Mucosa of descending colon (tissue), 3 donors: ENCODE measurements at regions not wholly inside any gene's neighbourhood (a gene's known extent, or its start where the extent isn't known, plus 50 kb on each side); places are given as distances from the start of the nearest gene placed in this dataset.

Experiments used
- ATAC-seq: fragments of 200-7000 bp; cut with Tn5 transposase; one replicate; pipeline ENCODE4 v1.9.1; 2020; ENCODE audit warnings: mild to moderate bottlenecking, moderate library complexity
- DNase-seq, 3 donors: peaks; one replicate each; pipeline ENCODE4 v3.0.0-alpha.2; 2020
- H3K36me3 ChIP-seq: fragments of 200-600 bp; one replicate; pipeline ENCODE4 v1.8.0; 2021; ENCODE audit warnings: low read depth, mild to moderate bottlenecking
- H3K4me1 ChIP-seq: fragments of 200-600 bp; one replicate; pipeline ENCODE4 v1.8.0; 2021; ENCODE audit warnings: low read depth, mild to moderate bottlenecking
- H3K4me3 ChIP-seq: fragments of 200-600 bp; one replicate; pipeline ENCODE4 v1.8.0; 2021; ENCODE audit warnings: mild to moderate bottlenecking
- H3K9me3 ChIP-seq: fragments of 200-600 bp; one replicate; pipeline ENCODE4 v1.8.0; 2021; ENCODE audit warnings: mild to moderate bottlenecking
- CTCF ChIP-seq: fragments of 200-600 bp; IDR thresholded peaks from one replicate; pipeline ENCODE4 v1.8.0; 2022; ENCODE audit warnings: antibody characterized with exemption, mild to moderate bottlenecking
- intact Hi-C, 2 donors: fragments of 100-400 bp; cut with DNase I in 1 of 2; cut with micrococcal nuclease in 1 of 2; formaldehyde crosslinking; loops; one replicate each; pipeline versions ENCODE4 v1.11.0 to v1.11.1; 2022; cut with DNase I, micrococcal nuclease
- donor health status: DM: no; HTN: no; CAD: no; lungs with moderate emphysema.
- donor health status: DM: no; HTN: no; CAD: no.
- donor health status: DM: no; HTN: yes; CAD: no.

- no peaks in the 10 kb centered on the region for H3K4me1 ChIP-seq
- TF ChIP-seq CTCF: no peak
- H3K9me3 ChIP-seq: no peaks in the 10 kb centered on the region
- no peak overlapping the region for H3K4me3 ChIP-seq
- intact Hi-C loops: no loop called here
- DNase-seq (no peak), ATAC-seq (no peak)
- H3K36me3 ChIP-seq: no peaks in the 10 kb centered on the region
Measured at GRCh38 chr6:163950159-163950558, 535.6 kb downstream of the QKI start.

- H3K4me1 ChIP-seq: no peaks in the 10 kb centered on the region
- H3K4me3 ChIP-seq: no peak overlapping the region
- H3K36me3 ChIP-seq: no peaks in the 10 kb centered on the region
- DNase-seq (no peak), ATAC-seq (no peak)
- no peaks in the 10 kb centered on the region for H3K9me3 ChIP-seq
- no peak for TF ChIP-seq CTCF
- intact Hi-C loops: no loop called here
Measured at GRCh38 chr6:163949431-163949830, 534.9 kb downstream of the QKI start.

GRCh38 chr6:163948250-163948649 is 533.7 kb downstream of the QKI start:
- DNase-seq (no peak), ATAC-seq (no peak)
- Histone ChIP-seq H3K4me3 (no peak overlapping the region), H3K36me3 (no peaks in the 10 kb centered on the region), H3K4me1 (no peaks in the 10 kb centered on the region), H3K9me3 (no peaks in the 10 kb centered on the region)
- TF ChIP-seq CTCF: no peak
- intact Hi-C loops: no loop called here

GRCh38 chr6:163947276-163947675 is 532.8 kb downstream of the QKI start:
- no peak for DNase-seq
- no peak for TF ChIP-seq CTCF
- no peak for ATAC-seq
- intact Hi-C loops: no loop called here
- Histone ChIP-seq H3K4me3 (no peak overlapping the region), H3K36me3 (no peaks in the 10 kb centered on the region), H3K9me3 (no peaks in the 10 kb centered on the region), H3K4me1 (no peaks in the 10 kb centered on the region)

- no peaks in the 10 kb centered on the region for H3K4me1 ChIP-seq
- no peak overlapping the region for H3K4me3 ChIP-seq
- DNase-seq (no peak), ATAC-seq (no peak)
- H3K36me3 ChIP-seq: no peaks in the 10 kb centered on the region
- no peak for TF ChIP-seq CTCF
- intact Hi-C loops: no loop called here
- H3K9me3 ChIP-seq: no peaks in the 10 kb centered on the region
Measured at GRCh38 chr6:163946437-163946836, 531.9 kb downstream of the QKI start.

- no peaks in the 10 kb centered on the region for H3K36me3 ChIP-seq
- no peaks in the 10 kb centered on the region for H3K9me3 ChIP-seq
- no peak for TF ChIP-seq CTCF
- intact Hi-C loops: no loop called here
- ATAC-seq (no peak), DNase-seq (no peak)
- no peaks in the 10 kb centered on the region for H3K4me1 ChIP-seq
- no peak overlapping the region for H3K4me3 ChIP-seq
Measured at GRCh38 chr6:163945808-163946207, 531.3 kb downstream of the QKI start.
